B cell (primary cell): ENCODE measurements at regions not wholly inside any gene's neighbourhood (a gene's known extent, or its start where the extent isn't known, plus 50 kb on each side); places are given as distances from the start of the nearest gene placed in this dataset.

ENCODE experiments used
- ATAC-seq: fragments of 200-7000 bp; cut with Tn5 transposase; one replicate; pipeline ENCODE4 v1.10.0; 2021; ENCODE audit warnings: low read depth, mild to moderate bottlenecking, moderate number of reproducible peaks, moderate library complexity
- CTCF ChIA-PET: fragments of 350-600 bp; sonication (Branson Sonifier 250); formaldehyde crosslinking; loops from one replicate; lab custom pipeline; 2021; ENCODE audit warnings: antibody characterized with exemption, inconsistent platforms; lab: Charles Lee
- POLR2A ChIA-PET: fragments of 350-600 bp; sonication (Branson Sonifier 250); formaldehyde crosslinking; loops from one replicate; lab custom pipeline; 2021; ENCODE audit warnings: antibody characterized with exemption; lab: Charles Lee
- DNase-seq: peaks from one replicate; pipeline ENCODE4 v3.0.0; 2013
- H2AFZ ChIP-seq: 2 replicates; pipeline ENCODE4 v1.6.1; 2012; ENCODE audit warnings: mild to moderate bottlenecking, low read depth, low read length; ENCODE audit not compliant: insufficient read depth, poor library complexity, severe bottlenecking
- H3K27ac ChIP-seq, 2 donors: 1 replicate in 1 of 2; 2 replicates in 1 of 2; pipeline ENCODE4 v1.5.1; 2012 to 2013; ENCODE audit warnings: low read length in 2 of 2, mild to moderate bottlenecking in 2 of 2, moderate library complexity in 1 of 2
- H3K27me3 ChIP-seq, 4 experiments: fragments of 200-600 bp in 1 of 4; sonication (generic) in 1 of 4; replicated peaks in 1 of 4; 1 replicate in 2 of 4; 2 replicates in 2 of 4; pipeline versions ENCODE4 v1.6.1 to v1.7.0; 2013 to 2016; ENCODE audit warnings: low read length in 3 of 4, mild to moderate bottlenecking in 2 of 4, mixed read lengths in 1 of 4, moderate library complexity in 1 of 4; ENCODE audit not compliant: insufficient read depth in 4 of 4, control insufficient read depth in 3 of 4; ENCODE audit errors: control extremely low read depth in 1 of 4
- H3K36me3 ChIP-seq, 2 experiments: replicated peaks in 1 of 2; 1 replicate in 1 of 2; 2 replicates in 1 of 2; pipeline versions ENCODE4 v1.6.1 to v1.7.1; 2013; ENCODE audit warnings: low read length in 1 of 2; ENCODE audit not compliant: insufficient read depth in 2 of 2, control insufficient read depth in 1 of 2; ENCODE audit errors: control extremely low read depth in 1 of 2, extremely low read depth in 1 of 2
- H3K4me1 ChIP-seq, 2 donors: fragments of 200-600 bp in 1 of 2; sonication (generic) in 1 of 2; 1 replicate in 1 of 2; 2 replicates in 1 of 2; pipeline versions ENCODE4 v1.5.1 to v1.6.1; 2013 to 2017; ENCODE audit warnings: low read length in 2 of 2; ENCODE audit not compliant: control insufficient read depth in 2 of 2, insufficient read depth in 2 of 2
- H3K4me2 ChIP-seq: replicated peaks from 2 replicates; pipeline ENCODE3; 2012; ENCODE audit warnings: mild to moderate bottlenecking, low read depth, low read length; ENCODE audit not compliant: poor library complexity, severe bottlenecking
- H3K4me3 ChIP-seq, 5 experiments: fragments of 200-600 bp in 1 of 5; sonication (generic) in 1 of 5; 1 replicate in 3 of 5; 2 replicates in 2 of 5; pipeline versions ENCODE4 v1.5.1 to v1.7.0; 2011 to 2016; ENCODE audit warnings: low read length in 4 of 5, mild to moderate bottlenecking in 4 of 5, low read depth in 2 of 5, control low read depth in 1 of 5, moderate library complexity in 1 of 5; ENCODE audit not compliant: insufficient read depth in 1 of 5; ENCODE audit errors: control extremely low read depth in 1 of 5, extremely low read depth in 1 of 5
- H3K79me2 ChIP-seq: fragments of 200-600 bp; sonication (generic); one replicate; pipeline ENCODE4 v1.6.0; 2016; ENCODE audit warnings: low read length; ENCODE audit not compliant: control insufficient read depth, insufficient read depth
- H3K9ac ChIP-seq: fragments of 200-600 bp; sonication (generic); 2 replicates; pipeline ENCODE4 v1.6.1; 2017; ENCODE audit warnings: mild to moderate bottlenecking, low read length, moderate library complexity
- H3K9me3 ChIP-seq, 3 donors: one replicate each; pipeline versions ENCODE4 v1.6.1 to v1.7.1; 2013; ENCODE audit warnings: low read length in 2 of 3; ENCODE audit not compliant: control insufficient read depth in 2 of 3, insufficient read depth in 1 of 3; ENCODE audit errors: control extremely low read depth in 1 of 3
- H4K20me1 ChIP-seq: 2 replicates; pipeline ENCODE4 v1.6.0; 2012; ENCODE audit warnings: mild to moderate bottlenecking, low read length; ENCODE audit not compliant: insufficient read depth, control insufficient read depth, poor library complexity, severe bottlenecking
- H3K27ac Mint-ChIP-seq: one replicate; pipeline ENCODE4 v1.8.0; 2021; ENCODE audit warnings: mixed read lengths
- H3K27me3 Mint-ChIP-seq: one replicate; pipeline ENCODE4 v1.8.0; 2021; ENCODE audit warnings: mixed read lengths
- H3K4me1 Mint-ChIP-seq: one replicate; pipeline ENCODE4 v1.8.0; 2021; ENCODE audit warnings: mixed read lengths
- H3K4me3 Mint-ChIP-seq: one replicate; pipeline ENCODE4 v1.8.0; 2021; ENCODE audit warnings: mixed read lengths
- H3K9me3 Mint-ChIP-seq: one replicate; pipeline ENCODE4 v1.8.0; 2022; ENCODE audit warnings: mixed read lengths; ENCODE audit not compliant: insufficient read depth
- EZH2 ChIP-seq: IDR thresholded peaks from 2 replicates; pipeline ENCODE4 v1.6.1; 2012; ENCODE audit warnings: borderline replicate concordance, low read depth, mild to moderate bottlenecking, moderate library complexity, low read length; ENCODE audit not compliant: insufficient read depth, poor library complexity, severe bottlenecking
- WGBS: methylation state at CpG from one replicate; pipeline ENCODE4 v1.1.5; 2013; ENCODE audit warnings: missing lambda C conversion rate; ENCODE audit not compliant: insufficient coverage; 5-methylcytosine and 5-hydroxymethylcytosine counted together
- intact Hi-C: fragments of 100-400 bp; cut with micrococcal nuclease; formaldehyde crosslinking; loops from one replicate; pipeline ENCODE4 v1.10.0; 2022
- TF ChIP-seq, protein P1 (sequence below): fragments of 200-600 bp; IDR thresholded peaks from one replicate; pipeline ENCODE4 v1.8.0; 2022; ENCODE audit warnings: antibody characterized with exemption, mild to moderate bottlenecking

DNA sequence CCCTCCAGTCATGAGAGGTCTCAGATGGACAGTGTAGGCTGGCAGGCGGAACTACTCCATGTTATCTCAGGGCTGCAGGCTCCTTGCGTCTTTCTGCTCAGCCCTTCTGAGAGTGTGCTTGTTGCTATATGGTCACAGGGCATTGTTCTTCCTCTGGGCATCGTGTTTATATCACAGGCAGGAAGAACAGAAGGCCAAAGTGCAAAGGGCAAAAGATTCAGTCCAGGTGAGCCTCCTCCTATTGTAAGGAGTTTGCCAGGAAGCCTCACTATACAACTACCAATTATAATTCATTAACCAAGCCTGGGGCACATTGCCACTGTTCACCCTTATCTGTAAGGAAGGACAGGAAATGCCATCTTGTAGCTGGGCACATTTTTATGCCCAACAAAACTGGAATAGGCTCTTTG, 195.5 kb upstream of the KITLG start:
- no peak for ATAC-seq
- ChIA-PET CTCF (no interaction called here), POLR2A (no interaction called here)
- Histone ChIP-seq H4K20me1 (no peaks in the 10 kb centered on the region), H3K27me3 (no peaks in the 10 kb centered on the region), H3K79me2 (no peaks in the 10 kb centered on the region), H3K27ac (no peak overlapping the region), H2AFZ (no peak overlapping the region), H3K9ac (no peak overlapping the region), H3K4me1 (no peaks in the 10 kb centered on the region), H3K9me3 (no peaks in the 10 kb centered on the region), H3K36me3 (no peaks in the 10 kb centered on the region), H3K4me2 (no peak overlapping the region), H3K4me3 (no peak overlapping the region)
- Mint-ChIP-seq H3K4me3 (no peak overlapping the region), H3K27ac (no peak overlapping the region), H3K27me3 (no peaks in the 10 kb centered on the region), H3K4me1 (no peaks in the 10 kb centered on the region), H3K9me3 (no peaks in the 10 kb centered on the region)
- WGBS: 90% methylated on average over 2 of the region's 3 CpGs
- TF ChIP-seq EZH2: no peak
- TF ChIP-seq, protein P1, sequence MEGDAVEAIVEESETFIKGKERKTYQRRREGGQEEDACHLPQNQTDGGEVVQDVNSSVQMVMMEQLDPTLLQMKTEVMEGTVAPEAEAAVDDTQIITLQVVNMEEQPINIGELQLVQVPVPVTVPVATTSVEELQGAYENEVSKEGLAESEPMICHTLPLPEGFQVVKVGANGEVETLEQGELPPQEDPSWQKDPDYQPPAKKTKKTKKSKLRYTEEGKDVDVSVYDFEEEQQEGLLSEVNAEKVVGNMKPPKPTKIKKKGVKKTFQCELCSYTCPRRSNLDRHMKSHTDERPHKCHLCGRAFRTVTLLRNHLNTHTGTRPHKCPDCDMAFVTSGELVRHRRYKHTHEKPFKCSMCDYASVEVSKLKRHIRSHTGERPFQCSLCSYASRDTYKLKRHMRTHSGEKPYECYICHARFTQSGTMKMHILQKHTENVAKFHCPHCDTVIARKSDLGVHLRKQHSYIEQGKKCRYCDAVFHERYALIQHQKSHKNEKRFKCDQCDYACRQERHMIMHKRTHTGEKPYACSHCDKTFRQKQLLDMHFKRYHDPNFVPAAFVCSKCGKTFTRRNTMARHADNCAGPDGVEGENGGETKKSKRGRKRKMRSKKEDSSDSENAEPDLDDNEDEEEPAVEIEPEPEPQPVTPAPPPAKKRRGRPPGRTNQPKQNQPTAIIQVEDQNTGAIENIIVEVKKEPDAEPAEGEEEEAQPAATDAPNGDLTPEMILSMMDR: no peak
- intact Hi-C loops: no loop called here
- no peak for DNase-seq

DNA sequence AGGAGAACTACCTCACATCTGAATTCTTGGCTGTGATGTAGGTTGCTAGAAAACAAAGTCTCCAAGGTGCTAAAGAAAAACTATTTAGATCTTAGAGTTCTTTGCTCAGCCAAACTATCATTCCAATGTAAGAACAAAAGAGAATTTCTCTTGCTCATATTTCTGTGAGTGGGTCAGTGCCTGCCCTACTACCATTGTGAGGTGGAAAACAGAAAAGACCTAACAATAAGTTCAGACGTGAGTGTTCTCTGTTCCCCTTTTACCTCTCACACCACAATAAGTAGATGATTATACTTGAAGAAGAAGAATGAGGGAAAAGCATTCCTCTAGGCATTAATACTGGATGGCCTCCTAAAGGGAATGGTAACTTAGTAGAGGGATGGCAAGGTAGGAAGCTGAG, 187.4 kb upstream of the KITLG start:
- H3K27ac Mint-ChIP-seq: no peak overlapping the region
- POLR2A ChIA-PET: no interaction called here
- no CpG with 5 or more reads among the region's 1 CpG for WGBS

More for the DNA sequence above, 187.4 kb upstream of the KITLG start:
- no peaks in the 10 kb centered on the region for H3K9me3 ChIP-seq
- CTCF ChIA-PET: no interaction called here
- H3K4me2 ChIP-seq: no peak overlapping the region
- Mint-ChIP-seq H3K27me3 (no peaks in the 10 kb centered on the region), H3K4me1 (no peaks in the 10 kb centered on the region), H3K9me3 (no peaks in the 10 kb centered on the region), H3K4me3 (no peak overlapping the region)
- H3K4me3 ChIP-seq: no peak overlapping the region
- intact Hi-C loops: no loop called here
- no peak overlapping the region for H3K27ac ChIP-seq
- H3K9ac ChIP-seq: no peak overlapping the region
- DNase-seq (no peak), ATAC-seq (no peak)
- no peak overlapping the region for H2AFZ ChIP-seq
- no peaks in the 10 kb centered on the region for H4K20me1 ChIP-seq
- H3K27me3 ChIP-seq: no peaks in the 10 kb centered on the region
- H3K36me3 ChIP-seq: no peaks in the 10 kb centered on the region
- H3K4me1 ChIP-seq: no peaks in the 10 kb centered on the region
- TF ChIP-seq EZH2: no peak
- TF ChIP-seq, protein P1: no peak
- H3K79me2 ChIP-seq: no peaks in the 10 kb centered on the region
